ENCODE measurements at regions not wholly inside any gene's neighbourhood (a gene's known extent, or its start where the extent isn't known, plus 50 kb on each side); places are given as distances from the start of the nearest gene placed in this dataset.

DNA sequence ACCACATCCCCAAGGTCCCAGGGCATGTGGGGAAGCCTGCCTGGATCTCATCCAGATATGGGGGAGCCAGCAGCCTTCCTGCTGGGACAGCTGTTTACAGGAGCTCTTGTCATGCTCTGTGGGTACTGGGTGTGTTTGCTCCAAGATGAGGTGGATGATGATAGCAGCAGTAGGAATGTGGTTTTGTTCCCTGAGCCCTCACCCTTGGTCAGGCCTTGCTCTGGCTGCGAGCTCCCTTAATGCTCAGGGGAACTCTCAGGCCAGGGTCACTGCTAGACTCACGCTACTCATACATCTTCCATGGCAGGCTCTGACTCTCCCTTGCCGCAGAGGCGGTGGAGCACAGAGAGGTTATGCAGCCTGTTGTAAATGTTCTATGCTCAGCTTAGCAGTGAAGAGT, 990.3 kb downstream of the AACS start:
- no peak overlapping the region for H2AFZ ChIP-seq (ENCODE audit: low read depth, low read length)
- no peaks in the 10 kb centered on the region for H3K36me3 ChIP-seq (ENCODE audit: insufficient read depth, low read length)
- H3K79me2 ChIP-seq (replicated peaks; ENCODE audit: insufficient read depth, low read length): no peaks in the 10 kb centered on the region
- no peaks in the 10 kb centered on the region for H3F3A ChIP-seq (ENCODE audit: insufficient read depth, low read length, poor library complexity, severe bottlenecking)
- no peaks in the 10 kb centered on the region for H4K20me1 ChIP-seq (ENCODE audit: insufficient read depth)
- no peak overlapping the region for H3K9ac ChIP-seq (ENCODE audit: low read length)
- TF ChIP-seq, protein P1, sequence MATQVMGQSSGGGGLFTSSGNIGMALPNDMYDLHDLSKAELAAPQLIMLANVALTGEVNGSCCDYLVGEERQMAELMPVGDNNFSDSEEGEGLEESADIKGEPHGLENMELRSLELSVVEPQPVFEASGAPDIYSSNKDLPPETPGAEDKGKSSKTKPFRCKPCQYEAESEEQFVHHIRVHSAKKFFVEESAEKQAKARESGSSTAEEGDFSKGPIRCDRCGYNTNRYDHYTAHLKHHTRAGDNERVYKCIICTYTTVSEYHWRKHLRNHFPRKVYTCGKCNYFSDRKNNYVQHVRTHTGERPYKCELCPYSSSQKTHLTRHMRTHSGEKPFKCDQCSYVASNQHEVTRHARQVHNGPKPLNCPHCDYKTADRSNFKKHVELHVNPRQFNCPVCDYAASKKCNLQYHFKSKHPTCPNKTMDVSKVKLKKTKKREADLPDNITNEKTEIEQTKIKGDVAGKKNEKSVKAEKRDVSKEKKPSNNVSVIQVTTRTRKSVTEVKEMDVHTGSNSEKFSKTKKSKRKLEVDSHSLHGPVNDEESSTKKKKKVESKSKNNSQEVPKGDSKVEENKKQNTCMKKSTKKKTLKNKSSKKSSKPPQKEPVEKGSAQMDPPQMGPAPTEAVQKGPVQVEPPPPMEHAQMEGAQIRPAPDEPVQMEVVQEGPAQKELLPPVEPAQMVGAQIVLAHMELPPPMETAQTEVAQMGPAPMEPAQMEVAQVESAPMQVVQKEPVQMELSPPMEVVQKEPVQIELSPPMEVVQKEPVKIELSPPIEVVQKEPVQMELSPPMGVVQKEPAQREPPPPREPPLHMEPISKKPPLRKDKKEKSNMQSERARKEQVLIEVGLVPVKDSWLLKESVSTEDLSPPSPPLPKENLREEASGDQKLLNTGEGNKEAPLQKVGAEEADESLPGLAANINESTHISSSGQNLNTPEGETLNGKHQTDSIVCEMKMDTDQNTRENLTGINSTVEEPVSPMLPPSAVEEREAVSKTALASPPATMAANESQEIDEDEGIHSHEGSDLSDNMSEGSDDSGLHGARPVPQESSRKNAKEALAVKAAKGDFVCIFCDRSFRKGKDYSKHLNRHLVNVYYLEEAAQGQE (IDR thresholded peaks at IDR 0.05; ENCODE audit: borderline replicate concordance): no peak
- no peak for TF ChIP-seq MXI1 (conservative IDR thresholded peaks at IDR 0.05; ENCODE audit: poor library complexity, severe bottlenecking)
- H3K27ac ChIP-seq (ENCODE audit: low read length): no peak overlapping the region
- H3K27me3 ChIP-seq (ENCODE audit: insufficient read depth, low read depth, low read length): no peaks in the 10 kb centered on the region
- H3K4me2 ChIP-seq (ENCODE audit: low read length): no peak overlapping the region
- H3K9me3 ChIP-seq (ENCODE audit: low read length): no peaks in the 10 kb centered on the region
- H3K9me2 ChIP-seq (ENCODE audit: insufficient read depth, low read length): no peaks in the 10 kb centered on the region
- H3K4me3 ChIP-seq (ENCODE audit: low read length): no peak overlapping the region

DNA sequence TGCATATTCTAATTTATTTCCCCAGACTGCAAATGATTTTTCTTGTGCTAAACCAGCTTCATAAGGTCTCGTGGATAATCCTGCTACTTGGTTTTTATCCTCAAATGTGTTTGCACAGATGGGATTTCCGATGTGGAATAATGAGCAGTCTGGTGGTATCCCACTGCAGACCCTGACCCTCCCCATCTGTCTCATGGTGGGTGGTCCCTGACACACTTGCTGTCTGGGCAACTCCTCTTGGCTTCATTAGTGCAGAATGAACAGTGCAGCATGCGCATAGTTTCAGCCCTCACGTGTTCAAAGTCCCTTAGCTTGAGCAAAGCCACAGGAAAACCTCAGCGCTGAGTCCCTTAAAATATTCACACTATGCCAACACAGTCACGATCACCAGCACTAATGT, 996.5 kb downstream of the AACS start:
- no peak overlapping the region for H3K4me3 ChIP-seq (ENCODE audit: low read length)
- H2AFZ ChIP-seq (ENCODE audit: low read depth, low read length): no peak overlapping the region
- H3F3A ChIP-seq (ENCODE audit: insufficient read depth, low read length, poor library complexity, severe bottlenecking): no peaks in the 10 kb centered on the region
- TF ChIP-seq TAF1 (IDR thresholded peaks at IDR 0.05; ENCODE audit: low read depth) (no peak), SMC3 (conservative IDR thresholded peaks at IDR 0.05; ENCODE audit: poor library complexity) (no peak), RAD21 (conservative IDR thresholded peaks at IDR 0.05) (no peak), EP300 (conservative IDR thresholded peaks at IDR 0.05; ENCODE audit: poor library complexity, severe bottlenecking) (no peak), POLR2AphosphoS5 (IDR thresholded peaks at IDR 0.05) (no peak), MXI1 (conservative IDR thresholded peaks at IDR 0.05; ENCODE audit: poor library complexity, severe bottlenecking) (no peak), EZH2 (IDR thresholded peaks at IDR 0.05; ENCODE audit: borderline replicate concordance, insufficient read depth, low read length, poor library complexity, severe bottlenecking) (no peak)
- TF ChIP-seq, protein P1 (IDR thresholded peaks at IDR 0.05; ENCODE audit: borderline replicate concordance): no peak
- TF ChIP-seq, protein P2, sequence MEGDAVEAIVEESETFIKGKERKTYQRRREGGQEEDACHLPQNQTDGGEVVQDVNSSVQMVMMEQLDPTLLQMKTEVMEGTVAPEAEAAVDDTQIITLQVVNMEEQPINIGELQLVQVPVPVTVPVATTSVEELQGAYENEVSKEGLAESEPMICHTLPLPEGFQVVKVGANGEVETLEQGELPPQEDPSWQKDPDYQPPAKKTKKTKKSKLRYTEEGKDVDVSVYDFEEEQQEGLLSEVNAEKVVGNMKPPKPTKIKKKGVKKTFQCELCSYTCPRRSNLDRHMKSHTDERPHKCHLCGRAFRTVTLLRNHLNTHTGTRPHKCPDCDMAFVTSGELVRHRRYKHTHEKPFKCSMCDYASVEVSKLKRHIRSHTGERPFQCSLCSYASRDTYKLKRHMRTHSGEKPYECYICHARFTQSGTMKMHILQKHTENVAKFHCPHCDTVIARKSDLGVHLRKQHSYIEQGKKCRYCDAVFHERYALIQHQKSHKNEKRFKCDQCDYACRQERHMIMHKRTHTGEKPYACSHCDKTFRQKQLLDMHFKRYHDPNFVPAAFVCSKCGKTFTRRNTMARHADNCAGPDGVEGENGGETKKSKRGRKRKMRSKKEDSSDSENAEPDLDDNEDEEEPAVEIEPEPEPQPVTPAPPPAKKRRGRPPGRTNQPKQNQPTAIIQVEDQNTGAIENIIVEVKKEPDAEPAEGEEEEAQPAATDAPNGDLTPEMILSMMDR (IDR thresholded peaks at IDR 0.05; ENCODE audit: poor library complexity, severe bottlenecking): no peak
- no peak overlapping the region for H3K27ac ChIP-seq (ENCODE audit: low read length)
- H3K9ac ChIP-seq (ENCODE audit: low read length): no peak overlapping the region
- no peaks in the 10 kb centered on the region for H3K79me2 ChIP-seq (replicated peaks; ENCODE audit: insufficient read depth, low read length)
- no peak overlapping the region for H3K4me2 ChIP-seq (ENCODE audit: low read length)
- H3K36me3 ChIP-seq (ENCODE audit: insufficient read depth, low read length): no peaks in the 10 kb centered on the region
- no peaks in the 10 kb centered on the region for H3K9me3 ChIP-seq (ENCODE audit: low read length)
- H4K20me1 ChIP-seq (ENCODE audit: insufficient read depth): no peaks in the 10 kb centered on the region
- no peaks in the 10 kb centered on the region for H3K9me2 ChIP-seq (ENCODE audit: insufficient read depth, low read length)
- no peaks in the 10 kb centered on the region for H3K27me3 ChIP-seq (ENCODE audit: insufficient read depth, low read depth, low read length)
